ENCODE measurements at regions not wholly inside any gene's neighbourhood (a gene's known extent, or its start where the extent isn't known, plus 50 kb on each side); places are given as distances from the start of the nearest gene placed in this dataset.

DNA sequence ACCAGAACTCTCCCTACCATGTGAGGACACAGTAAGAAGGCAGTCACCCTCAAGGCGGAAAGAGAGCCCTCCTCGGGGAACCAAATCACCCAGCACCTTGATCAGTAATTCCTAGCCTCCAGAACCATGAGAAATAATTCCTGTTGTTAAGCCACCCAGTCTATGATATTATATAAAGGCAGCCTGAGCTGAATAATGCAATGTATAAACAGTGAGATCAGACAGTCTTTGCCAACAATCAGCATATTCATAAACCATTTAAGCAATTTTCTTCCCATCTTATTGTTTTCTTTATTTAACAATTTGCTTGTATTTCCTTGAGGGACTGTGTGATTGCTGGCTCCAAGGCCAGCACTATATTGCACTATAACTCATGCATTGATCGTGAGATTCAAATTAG is 144.4 kb upstream of the DAPK1 start:
- no peak overlapping the region for H3K9ac ChIP-seq (ENCODE audit: control insufficient read depth, extremely low read depth, insufficient read depth, low read length)
- TF ChIP-seq, protein P1, sequence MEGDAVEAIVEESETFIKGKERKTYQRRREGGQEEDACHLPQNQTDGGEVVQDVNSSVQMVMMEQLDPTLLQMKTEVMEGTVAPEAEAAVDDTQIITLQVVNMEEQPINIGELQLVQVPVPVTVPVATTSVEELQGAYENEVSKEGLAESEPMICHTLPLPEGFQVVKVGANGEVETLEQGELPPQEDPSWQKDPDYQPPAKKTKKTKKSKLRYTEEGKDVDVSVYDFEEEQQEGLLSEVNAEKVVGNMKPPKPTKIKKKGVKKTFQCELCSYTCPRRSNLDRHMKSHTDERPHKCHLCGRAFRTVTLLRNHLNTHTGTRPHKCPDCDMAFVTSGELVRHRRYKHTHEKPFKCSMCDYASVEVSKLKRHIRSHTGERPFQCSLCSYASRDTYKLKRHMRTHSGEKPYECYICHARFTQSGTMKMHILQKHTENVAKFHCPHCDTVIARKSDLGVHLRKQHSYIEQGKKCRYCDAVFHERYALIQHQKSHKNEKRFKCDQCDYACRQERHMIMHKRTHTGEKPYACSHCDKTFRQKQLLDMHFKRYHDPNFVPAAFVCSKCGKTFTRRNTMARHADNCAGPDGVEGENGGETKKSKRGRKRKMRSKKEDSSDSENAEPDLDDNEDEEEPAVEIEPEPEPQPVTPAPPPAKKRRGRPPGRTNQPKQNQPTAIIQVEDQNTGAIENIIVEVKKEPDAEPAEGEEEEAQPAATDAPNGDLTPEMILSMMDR (optimal IDR thresholded peaks at IDR 0.05 in 1 of 3, IDR thresholded peaks at IDR 0.05 in 1 of 3, conservative IDR thresholded peaks at IDR 0.05 in 1 of 3; ENCODE audit: extremely low read depth in 1 of 3, insufficient read depth in 2 of 3, low read length in 3 of 3) = no peak
- TF ChIP-seq EZH2 (IDR thresholded peaks at IDR 0.05; ENCODE audit: low read length) = no peak
- no peak overlapping the region for H3K4me2 ChIP-seq (ENCODE audit: control insufficient read depth, extremely low read depth, insufficient read depth, low read depth, low read length)
- no peaks in the 10 kb centered on the region for H3K79me2 ChIP-seq (ENCODE audit: control insufficient read depth, insufficient read depth, low read length)
- FAIRE-seq (no peak), DNase-seq (ENCODE audit: low read depth, low spot score) (no peak)
- no peaks in the 10 kb centered on the region for H3K27me3 ChIP-seq (ENCODE audit: control insufficient read depth, extremely low read depth, insufficient read depth, low read length)
- no peak overlapping the region for H3K27ac ChIP-seq (ENCODE audit: control insufficient read depth, insufficient read depth, low read length)
- H4K20me1 ChIP-seq (ENCODE audit: control insufficient read depth, extremely low read depth, insufficient read depth, low read length) = no peaks in the 10 kb centered on the region
- no peaks in the 10 kb centered on the region for H3K9me3 ChIP-seq (ENCODE audit: control insufficient read depth, low read depth, low read length)
- dilution Hi-C loops (cut with MboI; ENCODE audit: extremely low pct_ligation_motif_present, low sequenced_read_pairs) = no loop called here
- H3K36me3 ChIP-seq (ENCODE audit: control insufficient read depth in 2 of 2, extremely low read depth in 1 of 2, insufficient read depth in 2 of 2, low read length in 2 of 2) = no peaks in the 10 kb centered on the region
- H3K4me3 ChIP-seq (ENCODE audit: control insufficient read depth in 2 of 3, extremely low read depth in 1 of 3, insufficient read depth in 2 of 3, low read depth in 1 of 3, low read length in 3 of 3) = no peak overlapping the region
- H3K9me1 ChIP-seq (ENCODE audit: control insufficient read depth, extremely low read depth, insufficient read depth, low read length) = no peaks in the 10 kb centered on the region
- no peaks in the 10 kb centered on the region for H3K4me1 ChIP-seq (ENCODE audit: control insufficient read depth, extremely low read depth, insufficient read depth, low read length)
- no peak overlapping the region for H2AFZ ChIP-seq (ENCODE audit: control insufficient read depth, low read length)

DNA sequence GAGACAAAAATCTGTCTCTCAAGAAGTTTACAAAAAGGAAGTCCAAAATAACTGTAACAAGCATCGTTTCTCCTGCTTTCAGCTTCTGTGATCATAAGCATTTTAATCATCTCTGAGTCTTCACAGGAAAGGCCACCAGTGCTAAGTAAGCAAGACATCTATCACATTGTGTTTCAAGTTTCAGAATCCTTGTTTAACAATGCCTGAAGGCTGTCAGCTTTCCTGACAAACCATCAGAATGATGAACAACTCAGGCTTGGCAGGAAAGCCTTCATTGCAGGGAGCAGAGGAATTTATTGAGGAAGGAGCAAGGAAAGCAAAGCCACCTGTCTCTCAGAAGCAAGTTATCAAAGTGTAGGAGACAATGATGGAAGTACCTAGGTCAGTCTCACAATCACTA is 143.5 kb upstream of the DAPK1 start:
- dilution Hi-C loops (cut with MboI; ENCODE audit: extremely low pct_ligation_motif_present, low sequenced_read_pairs) = no loop called here
- H3K4me2 ChIP-seq (ENCODE audit: control insufficient read depth, extremely low read depth, insufficient read depth, low read depth, low read length) = no peak overlapping the region

More for the DNA sequence above, 143.5 kb upstream of the DAPK1 start:
- Histone ChIP-seq H4K20me1 (ENCODE audit: control insufficient read depth, extremely low read depth, insufficient read depth, low read length) (no peaks in the 10 kb centered on the region), H3K9me1 (ENCODE audit: control insufficient read depth, extremely low read depth, insufficient read depth, low read length) (no peaks in the 10 kb centered on the region), H3K4me1 (ENCODE audit: control insufficient read depth, extremely low read depth, insufficient read depth, low read length) (no peaks in the 10 kb centered on the region), H3K9ac (ENCODE audit: control insufficient read depth, extremely low read depth, insufficient read depth, low read length) (no peak overlapping the region), H3K27ac (ENCODE audit: control insufficient read depth, insufficient read depth, low read length) (no peak overlapping the region), H3K4me3 (ENCODE audit: control insufficient read depth in 2 of 3, extremely low read depth in 1 of 3, insufficient read depth in 2 of 3, low read depth in 1 of 3, low read length in 3 of 3) (no peak overlapping the region), H2AFZ (ENCODE audit: control insufficient read depth, low read length) (no peak overlapping the region), H3K9me3 (ENCODE audit: control insufficient read depth, low read depth, low read length) (no peaks in the 10 kb centered on the region), H3K79me2 (ENCODE audit: control insufficient read depth, insufficient read depth, low read length) (no peaks in the 10 kb centered on the region), H3K36me3 (ENCODE audit: control insufficient read depth in 2 of 2, extremely low read depth in 1 of 2, insufficient read depth in 2 of 2, low read length in 2 of 2) (no peaks in the 10 kb centered on the region), H3K27me3 (ENCODE audit: control insufficient read depth, extremely low read depth, insufficient read depth, low read length) (no peaks in the 10 kb centered on the region)
- DNase-seq (ENCODE audit: low read depth, low spot score) = no peak
- no peak for FAIRE-seq
- TF ChIP-seq, protein P1 (optimal IDR thresholded peaks at IDR 0.05 in 1 of 3, IDR thresholded peaks at IDR 0.05 in 1 of 3, conservative IDR thresholded peaks at IDR 0.05 in 1 of 3; ENCODE audit: extremely low read depth in 1 of 3, insufficient read depth in 2 of 3, low read length in 3 of 3) = no peak
- no peak for TF ChIP-seq EZH2 (IDR thresholded peaks at IDR 0.05; ENCODE audit: low read length)
